Astrocyte (in vitro differentiated cells and primary cell): ENCODE measurements at regions not wholly inside any gene's neighbourhood (a gene's known extent, or its start where the extent isn't known, plus 50 kb on each side); places are given as distances from the start of the nearest gene placed in this dataset.
A peak's percentile ranks its signal among the peaks of the same experiment; 100 is the strongest.

ENCODE experiments used
- DNase-seq: peaks from one replicate; pipeline ENCODE4 v3.0.0-alpha.2; 2010; ENCODE audit warnings: low read depth
- FAIRE-seq: peaks from 2 replicates; lab custom pipeline; 2011; peaks lifted over from hg19 to GRCh38; lab: Jason Lieb, UNC
- H2AFZ ChIP-seq: 2 replicates; pipeline ENCODE4 v1.6.0; 2012; ENCODE audit warnings: low read depth, low read length, inconsistent platforms
- H3K27ac ChIP-seq: 2 replicates; pipeline ENCODE4 v1.5.1; 2011; ENCODE audit warnings: low read depth, low read length, inconsistent platforms
- H3K27me3 ChIP-seq: 2 replicates; pipeline ENCODE4 v1.6.0; 2011; ENCODE audit warnings: low read length, inconsistent platforms; ENCODE audit not compliant: insufficient read depth
- H3K36me3 ChIP-seq: 2 replicates; pipeline ENCODE4 v1.5.1; 2011; ENCODE audit warnings: low read length, inconsistent platforms; ENCODE audit not compliant: insufficient read depth
- H3K4me1 ChIP-seq: 2 replicates; pipeline ENCODE4 v1.5.1; 2011; ENCODE audit warnings: low read length, inconsistent platforms; ENCODE audit not compliant: insufficient read depth
- H3K4me2 ChIP-seq: 2 replicates; pipeline ENCODE4 v1.6.0; 2012; ENCODE audit warnings: low read length, inconsistent platforms
- H3K4me3 ChIP-seq: 2 replicates; pipeline ENCODE4 v1.5.1; 2011; ENCODE audit warnings: low read depth, mild to moderate bottlenecking, low read length, inconsistent platforms; ENCODE audit not compliant: insufficient read depth
- H3K79me2 ChIP-seq: 2 replicates; pipeline ENCODE4 v1.6.0; 2012; ENCODE audit warnings: mild to moderate bottlenecking, low read length, inconsistent platforms; ENCODE audit not compliant: insufficient read depth
- H3K9ac ChIP-seq: 2 replicates; pipeline ENCODE4 v1.6.0; 2012; ENCODE audit warnings: mild to moderate bottlenecking, low read length, inconsistent platforms
- H3K9me3 ChIP-seq: 2 replicates; pipeline ENCODE4 v1.5.1; 2012; ENCODE audit warnings: low read depth, mild to moderate bottlenecking, low read length, inconsistent platforms; ENCODE audit not compliant: insufficient read depth
- H4K20me1 ChIP-seq: 2 replicates; pipeline ENCODE4 v1.6.0; 2012; ENCODE audit warnings: low read length, inconsistent platforms; ENCODE audit not compliant: insufficient read depth
- H3K27ac Mint-ChIP-seq: one replicate; pipeline ENCODE4 v1.8.0; 2021; ENCODE audit warnings: mild to moderate bottlenecking, mixed read lengths; ENCODE audit not compliant: unreplicated experiment
- H3K27me3 Mint-ChIP-seq: one replicate; pipeline ENCODE4 v1.8.0; 2021; ENCODE audit warnings: low read depth, mixed read lengths; ENCODE audit not compliant: unreplicated experiment
- H3K36me3 Mint-ChIP-seq: one replicate; pipeline ENCODE4 v1.8.0; 2021; ENCODE audit warnings: low read depth, mixed read lengths; ENCODE audit not compliant: unreplicated experiment
- H3K4me1 Mint-ChIP-seq: one replicate; pipeline ENCODE4 v1.8.0; 2021; ENCODE audit warnings: low read depth, mixed read lengths; ENCODE audit not compliant: unreplicated experiment
- H3K4me3 Mint-ChIP-seq: one replicate; pipeline ENCODE4 v1.8.0; 2021; ENCODE audit warnings: mild to moderate bottlenecking, moderate library complexity, mixed read lengths; ENCODE audit not compliant: unreplicated experiment
- H3K9me3 Mint-ChIP-seq: one replicate; pipeline ENCODE4 v1.8.0; 2021; ENCODE audit warnings: mild to moderate bottlenecking, mixed read lengths; ENCODE audit not compliant: unreplicated experiment
- EZH2 ChIP-seq: IDR thresholded peaks from 2 replicates; pipeline ENCODE4 v1.6.1; 2012; ENCODE audit warnings: mild to moderate bottlenecking, low read length, inconsistent platforms; ENCODE audit not compliant: insufficient read depth
- TF ChIP-seq, protein P1 (sequence below): IDR thresholded peaks from 2 replicates; pipeline ENCODE4 v1.5.1; 2011; ENCODE audit warnings: low read depth, mild to moderate bottlenecking, inconsistent platforms, low read length, moderate library complexity; ENCODE audit not compliant: insufficient read depth

DNA sequence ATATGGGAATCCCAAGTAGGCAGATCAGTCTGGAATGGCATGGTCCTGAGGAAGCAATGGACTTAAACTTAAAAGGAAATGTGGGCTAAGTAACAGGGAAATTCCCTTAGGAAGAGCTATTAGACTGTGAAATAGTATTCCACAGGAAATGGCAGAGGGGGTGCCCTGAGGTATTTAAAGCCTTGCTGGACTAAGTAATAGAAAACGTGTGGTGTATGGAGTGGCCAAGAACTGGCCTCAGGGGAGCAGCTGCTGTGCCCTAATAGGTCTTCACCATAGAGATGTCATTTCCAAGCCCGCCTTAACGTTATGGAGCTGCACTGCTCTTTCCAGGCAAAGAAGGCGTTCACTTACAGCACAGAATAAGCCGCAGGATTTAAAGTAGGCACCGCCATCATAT is 365.2 kb upstream of the ZMIZ1 start:
- H3K4me3 Mint-ChIP-seq = no peak overlapping the region
- TF ChIP-seq, protein P1, sequence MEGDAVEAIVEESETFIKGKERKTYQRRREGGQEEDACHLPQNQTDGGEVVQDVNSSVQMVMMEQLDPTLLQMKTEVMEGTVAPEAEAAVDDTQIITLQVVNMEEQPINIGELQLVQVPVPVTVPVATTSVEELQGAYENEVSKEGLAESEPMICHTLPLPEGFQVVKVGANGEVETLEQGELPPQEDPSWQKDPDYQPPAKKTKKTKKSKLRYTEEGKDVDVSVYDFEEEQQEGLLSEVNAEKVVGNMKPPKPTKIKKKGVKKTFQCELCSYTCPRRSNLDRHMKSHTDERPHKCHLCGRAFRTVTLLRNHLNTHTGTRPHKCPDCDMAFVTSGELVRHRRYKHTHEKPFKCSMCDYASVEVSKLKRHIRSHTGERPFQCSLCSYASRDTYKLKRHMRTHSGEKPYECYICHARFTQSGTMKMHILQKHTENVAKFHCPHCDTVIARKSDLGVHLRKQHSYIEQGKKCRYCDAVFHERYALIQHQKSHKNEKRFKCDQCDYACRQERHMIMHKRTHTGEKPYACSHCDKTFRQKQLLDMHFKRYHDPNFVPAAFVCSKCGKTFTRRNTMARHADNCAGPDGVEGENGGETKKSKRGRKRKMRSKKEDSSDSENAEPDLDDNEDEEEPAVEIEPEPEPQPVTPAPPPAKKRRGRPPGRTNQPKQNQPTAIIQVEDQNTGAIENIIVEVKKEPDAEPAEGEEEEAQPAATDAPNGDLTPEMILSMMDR = no peak
- TF ChIP-seq EZH2 = no peak
- no peak for FAIRE-seq
- H3K9me3 Mint-ChIP-seq = no peaks in the 10 kb centered on the region
- no peaks in the 10 kb centered on the region for H3K9me3 ChIP-seq
- no peaks in the 10 kb centered on the region for H3K27me3 ChIP-seq
- no peaks in the 10 kb centered on the region for H3K36me3 ChIP-seq
- H3K27me3 Mint-ChIP-seq = peaks cover 25% of the 10 kb centered on the region
- H3K36me3 Mint-ChIP-seq = no peaks in the 10 kb centered on the region
- H3K79me2 ChIP-seq = no peaks in the 10 kb centered on the region
- no peak overlapping the region for H3K27ac Mint-ChIP-seq
- H3K4me1 ChIP-seq = peaks cover 12% of the 10 kb centered on the region
- H3K4me3 ChIP-seq = no peak overlapping the region
- no peak overlapping the region for H3K9ac ChIP-seq
- H3K4me2 ChIP-seq = no peak overlapping the region
- no peak overlapping the region for H2AFZ ChIP-seq
- no peak for DNase-seq
- no peak overlapping the region for H3K27ac ChIP-seq
- H4K20me1 ChIP-seq = no peaks in the 10 kb centered on the region
- peaks cover 12% of the 10 kb centered on the region for H3K4me1 Mint-ChIP-seq

GRCh38 chr10:78706256-78706655 is 362.5 kb upstream of the ZMIZ1 start:
- Histone ChIP-seq H3K9me3 (no peaks in the 10 kb centered on the region), H3K36me3 (no peaks in the 10 kb centered on the region), H3K79me2 (no peaks in the 10 kb centered on the region), H3K27me3 (no peaks in the 10 kb centered on the region), H3K4me3 (no peak overlapping the region), H3K27ac (no peak overlapping the region), H3K9ac (no peak overlapping the region), H3K4me2 (peak overlapping the region; percentile 34), H2AFZ (no peak overlapping the region), H3K4me1 (peaks cover 6% of the 10 kb centered on the region), H4K20me1 (no peaks in the 10 kb centered on the region)
- H3K27me3 Mint-ChIP-seq = peaks cover 44% of the 10 kb centered on the region
- TF ChIP-seq, protein P1 = no peak
- no peak for TF ChIP-seq EZH2
- peaks cover 6% of the 10 kb centered on the region for H3K4me1 Mint-ChIP-seq
- H3K27ac Mint-ChIP-seq = no peak overlapping the region
- FAIRE-seq = no peak
- no peak overlapping the region for H3K4me3 Mint-ChIP-seq
- DNase-seq = peak; percentile 53
- H3K36me3 Mint-ChIP-seq = no peaks in the 10 kb centered on the region
- H3K9me3 Mint-ChIP-seq = peaks cover 2% of the 10 kb centered on the region

GRCh38 chr10:78706726-78707540 is 361.8 kb upstream of the ZMIZ1 start:
- H3K9me3 Mint-ChIP-seq = peaks cover 2% of the 10 kb centered on the region
- Histone ChIP-seq H3K27ac (no peak overlapping the region), H2AFZ (no peak overlapping the region), H4K20me1 (no peaks in the 10 kb centered on the region), H3K79me2 (no peaks in the 10 kb centered on the region), H3K9me3 (no peaks in the 10 kb centered on the region), H3K36me3 (no peaks in the 10 kb centered on the region), H3K9ac (no peak overlapping the region), H3K27me3 (peaks cover 3% of the 10 kb centered on the region), H3K4me2 (peak overlapping the region; percentile 34), H3K4me3 (no peak overlapping the region), H3K4me1 (peaks cover 6% of the 10 kb centered on the region)
- FAIRE-seq (no peak), DNase-seq (peak; percentile 75)
- H3K27ac Mint-ChIP-seq = no peak overlapping the region
- H3K27me3 Mint-ChIP-seq = peaks cover 42% of the 10 kb centered on the region
- H3K4me1 Mint-ChIP-seq = peaks cover 6% of the 10 kb centered on the region
- no peak for TF ChIP-seq EZH2
- TF ChIP-seq, protein P1 = no peak
- H3K4me3 Mint-ChIP-seq = no peak overlapping the region
- H3K36me3 Mint-ChIP-seq = no peaks in the 10 kb centered on the region
